PC-3 (cell line): ENCODE measurements at regions not wholly inside any gene's neighbourhood (a gene's known extent, or its start where the extent isn't known, plus 50 kb on each side); places are given as distances from the start of the nearest gene placed in this dataset.

Experiments used
- CTCF ChIP-seq: fragments of 300-600 bp; sonication (generic); conservative IDR thresholded peaks from 2 replicates; pipeline ENCODE4 v1.5.1; 2017; ENCODE audit warnings: antibody characterized with exemption, low read depth, mild to moderate bottlenecking, low read length
- EZH2phosphoT487 ChIP-seq: fragments of 300-600 bp; sonication (generic); IDR thresholded peaks from 2 replicates; pipeline ENCODE4 v1.6.1; 2018; ENCODE audit warnings: mild to moderate bottlenecking, antibody characterized with exemption, low read length, borderline replicate concordance

GRCh38 chr7:22563032-22563501 is 63.1 kb upstream of the STEAP1B start:
- TF ChIP-seq CTCF (no peak), EZH2phosphoT487 (no peak)
